MCF 10A (cell line): ENCODE measurements at regions not wholly inside any gene's neighbourhood (a gene's known extent, or its start where the extent isn't known, plus 50 kb on each side); places are given as distances from the start of the nearest gene placed in this dataset.

Experiments
- BruUV-seq: library from RNA; stranded (reverse); fragments of 400-500 nt; replicated peaks from 2 replicates; lab custom pipeline; 2021; lab: Mats Ljungman, UMichigan
- CTCF ChIA-PET: fragments of 300-600 bp; sonication (Branson Sonifier 250); formaldehyde crosslinking; extraction: SDS; loops from one replicate; lab custom pipeline; 2021; ENCODE audit warnings: antibody characterized with exemption, inconsistent platforms; lab: Yijun Ruan, JAX
- POLR2A ChIA-PET: fragments of 300-600, 350-650 bp; sonication (Branson Sonifier 250); formaldehyde crosslinking; extraction: SDS; loops from one replicate; lab custom pipeline; 2020; ENCODE audit warnings: antibody characterized with exemption, inconsistent platforms; lab: Yijun Ruan, JAX
- DNase-seq: peaks from one replicate; pipeline ENCODE4 v3.0.0-alpha.2; 2018; ENCODE audit not compliant: unreplicated experiment
- H3K27ac Mint-ChIP-seq: one replicate; pipeline ENCODE4 v1.8.0; 2022; ENCODE audit warnings: mild to moderate bottlenecking, low read depth, mixed read lengths; ENCODE audit not compliant: unreplicated experiment
- H3K27me3 Mint-ChIP-seq: one replicate; pipeline ENCODE4 v1.8.0; 2022; ENCODE audit warnings: mixed read lengths; ENCODE audit not compliant: insufficient read depth, unreplicated experiment
- H3K36me3 Mint-ChIP-seq: one replicate; pipeline ENCODE4 v1.8.0; 2022; ENCODE audit warnings: mild to moderate bottlenecking, moderate library complexity, mixed read lengths; ENCODE audit not compliant: insufficient read depth, unreplicated experiment
- H3K4me1 Mint-ChIP-seq: one replicate; pipeline ENCODE4 v1.8.0; 2022; ENCODE audit warnings: mixed read lengths; ENCODE audit not compliant: insufficient read depth, unreplicated experiment
- H3K4me3 Mint-ChIP-seq: one replicate; pipeline ENCODE4 v1.8.0; 2022; ENCODE audit warnings: mild to moderate bottlenecking, moderate library complexity, mixed read lengths; ENCODE audit not compliant: unreplicated experiment
- H3K9me3 Mint-ChIP-seq: one replicate; pipeline ENCODE4 v1.8.0; 2022; ENCODE audit warnings: mixed read lengths; ENCODE audit not compliant: unreplicated experiment
- intact Hi-C: fragments of 100-400 bp; cut with micrococcal nuclease; formaldehyde crosslinking; loops from 2 replicates; pipeline ENCODE4 v1.14.1; 2022
- TF ChIP-seq, protein P1 (sequence below): fragments of 200-600 bp; IDR thresholded peaks from one replicate; pipeline ENCODE4 v1.8.0; 2022; ENCODE audit warnings: antibody characterized with exemption, mild to moderate bottlenecking; ENCODE audit not compliant: unreplicated experiment

GRCh38 chr6:145538989-145539388 lies 196.3 kb downstream of the EPM2A start:
- Mint-ChIP-seq H3K36me3 (peaks cover under 1% of the 10 kb centered on the region), H3K27ac (no peak overlapping the region), H3K4me3 (no peak overlapping the region), H3K4me1 (peaks cover 15% of the 10 kb centered on the region), H3K27me3 (no peaks in the 10 kb centered on the region), H3K9me3 (no peaks in the 10 kb centered on the region)
- TF ChIP-seq, protein P1, sequence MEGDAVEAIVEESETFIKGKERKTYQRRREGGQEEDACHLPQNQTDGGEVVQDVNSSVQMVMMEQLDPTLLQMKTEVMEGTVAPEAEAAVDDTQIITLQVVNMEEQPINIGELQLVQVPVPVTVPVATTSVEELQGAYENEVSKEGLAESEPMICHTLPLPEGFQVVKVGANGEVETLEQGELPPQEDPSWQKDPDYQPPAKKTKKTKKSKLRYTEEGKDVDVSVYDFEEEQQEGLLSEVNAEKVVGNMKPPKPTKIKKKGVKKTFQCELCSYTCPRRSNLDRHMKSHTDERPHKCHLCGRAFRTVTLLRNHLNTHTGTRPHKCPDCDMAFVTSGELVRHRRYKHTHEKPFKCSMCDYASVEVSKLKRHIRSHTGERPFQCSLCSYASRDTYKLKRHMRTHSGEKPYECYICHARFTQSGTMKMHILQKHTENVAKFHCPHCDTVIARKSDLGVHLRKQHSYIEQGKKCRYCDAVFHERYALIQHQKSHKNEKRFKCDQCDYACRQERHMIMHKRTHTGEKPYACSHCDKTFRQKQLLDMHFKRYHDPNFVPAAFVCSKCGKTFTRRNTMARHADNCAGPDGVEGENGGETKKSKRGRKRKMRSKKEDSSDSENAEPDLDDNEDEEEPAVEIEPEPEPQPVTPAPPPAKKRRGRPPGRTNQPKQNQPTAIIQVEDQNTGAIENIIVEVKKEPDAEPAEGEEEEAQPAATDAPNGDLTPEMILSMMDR, result no peak
- POLR2A ChIA-PET, result interaction anchor here (0.6 to 1.2 kb wide), 3 partner anchors 56 to 218 kb away, joined by 3 to 5 read pairs (median 3); no protein-coding TSS in a partner anchor
- CTCF ChIA-PET, result no interaction called here
- DNase-seq, result no peak
- no TSS peak for BruUV-seq
- intact Hi-C loops, result no loop called here

DNA sequence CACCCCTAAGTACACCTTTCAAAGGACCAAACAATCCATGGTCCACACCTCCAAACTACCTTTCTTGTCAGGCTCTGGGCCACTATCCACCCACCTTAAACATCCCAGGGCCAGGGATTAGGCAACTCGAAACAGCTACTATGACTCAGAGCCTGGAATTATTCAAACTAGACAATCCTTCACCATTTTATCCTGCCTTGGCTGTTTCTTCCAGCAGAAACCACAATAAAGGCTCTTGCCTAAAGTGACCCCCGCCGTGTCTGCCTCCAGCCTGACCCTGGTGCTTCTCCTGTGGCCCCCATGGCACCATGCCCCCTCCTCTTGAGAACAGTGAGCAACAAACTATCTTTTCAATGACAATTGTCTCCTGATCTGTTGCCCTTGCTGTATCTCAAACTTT lies 195.5 kb downstream of the EPM2A start:
- CTCF ChIA-PET, result no interaction called here
- H3K9me3 Mint-ChIP-seq, result no peaks in the 10 kb centered on the region
- H3K36me3 Mint-ChIP-seq, result peaks cover 5% of the 10 kb centered on the region
- intact Hi-C loops, result no loop called here
- BruUV-seq, result no TSS peak
- no peaks in the 10 kb centered on the region for H3K27me3 Mint-ChIP-seq
- POLR2A ChIA-PET, result interaction anchor here (1.2 kb wide), 1 partner anchor 57 kb away, joined by 3 read pairs; no protein-coding TSS in a partner anchor
- H3K4me1 Mint-ChIP-seq, result peaks cover 15% of the 10 kb centered on the region
- no peak overlapping the region for H3K4me3 Mint-ChIP-seq
- peak; percentile 86 for DNase-seq
- H3K27ac Mint-ChIP-seq, result peak overlapping the region; percentile 81
- TF ChIP-seq, protein P1, result no peak

GRCh38 chr6:145540741-145541140 lies 194.6 kb downstream of the EPM2A start:
- CTCF ChIA-PET, result no interaction called here
- peaks cover 5% of the 10 kb centered on the region for H3K36me3 Mint-ChIP-seq
- TF ChIP-seq, protein P1, result no peak
- no peaks in the 10 kb centered on the region for H3K9me3 Mint-ChIP-seq
- H3K27ac Mint-ChIP-seq, result no peak overlapping the region
- POLR2A ChIA-PET, result no interaction called here
- intact Hi-C loops, result no loop called here
- BruUV-seq, result no TSS peak
- H3K4me3 Mint-ChIP-seq, result no peak overlapping the region
- peak; percentile 17 for DNase-seq
- H3K27me3 Mint-ChIP-seq, result no peaks in the 10 kb centered on the region
- H3K4me1 Mint-ChIP-seq, result peaks cover 15% of the 10 kb centered on the region

DNA sequence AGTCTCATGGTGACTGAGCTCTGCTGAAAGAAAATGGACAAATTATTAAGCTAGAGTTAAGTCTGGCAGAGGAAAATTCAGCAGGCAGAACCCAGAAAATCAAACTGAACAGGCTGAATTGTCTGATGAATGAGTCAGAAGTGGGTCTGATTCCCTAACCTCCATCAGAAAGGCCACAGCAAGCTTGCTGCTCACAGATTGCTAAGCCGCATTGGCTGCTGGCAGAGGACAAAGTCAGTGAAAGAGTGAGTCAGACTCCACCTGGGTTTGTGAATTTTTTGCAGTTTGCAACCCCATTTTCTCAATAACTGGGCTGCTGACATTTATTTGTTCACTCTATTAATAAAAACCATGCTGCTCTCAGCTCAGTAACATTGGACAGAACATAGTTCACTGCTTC lies 191.3 kb downstream of the EPM2A start:
- Mint-ChIP-seq H3K27ac (peak overlapping the region; percentile 65), H3K4me1 (peaks cover 35% of the 10 kb centered on the region), H3K27me3 (no peaks in the 10 kb centered on the region), H3K36me3 (peaks cover 5% of the 10 kb centered on the region), H3K9me3 (no peaks in the 10 kb centered on the region), H3K4me3 (no peak overlapping the region)
- ChIA-PET POLR2A (interaction anchor here (0.6 to 1.6 kb wide), 3 partner anchors 10 to 312 kb away, joined by 3 to 4 read pairs (median 3); partner anchors contain the start of gene EPM2A), CTCF (interaction anchor here (0.8 kb wide), 1 partner anchor 959 kb away, joined by 3 read pairs; no protein-coding TSS in a partner anchor)
- TF ChIP-seq, protein P1, result no peak
- peak; percentile 91 for DNase-seq
- no TSS peak for BruUV-seq
- intact Hi-C loops, result no loop called here
